PC-9 (cell line): ENCODE measurements at regions not wholly inside any gene's neighbourhood (a gene's known extent, or its start where the extent isn't known, plus 50 kb on each side); places are given as distances from the start of the nearest gene placed in this dataset.

Source experiments
- BruUV-seq: library from RNA; stranded (reverse); fragments of 400-500 nt; replicated peaks from 2 replicates; lab custom pipeline; 2021; lab: Mats Ljungman, UMichigan
- CTCF ChIA-PET: fragments of 300-600 bp; sonication (Branson Sonifier 250); formaldehyde crosslinking; loops from one replicate; lab custom pipeline; 2022; ENCODE audit warnings: antibody characterized with exemption; lab: Charles Lee
- POLR2A ChIA-PET: fragments of 300-600 bp; sonication (Branson Sonifier 250); formaldehyde crosslinking; loops from one replicate; lab custom pipeline; 2022; ENCODE audit warnings: antibody characterized with exemption; ENCODE audit not compliant: unreplicated experiment; lab: Charles Lee
- DNase-seq, 2 experiments: peaks; one replicate each; pipeline versions ENCODE4 v3.0.0 to v3.0.0-alpha.2; 2015 to 2022; ENCODE audit warnings: mixed read lengths in 1 of 2
- H2AFZ ChIP-seq: fragments of 200-600 bp; sonication (generic); 2 replicates; pipeline ENCODE4 v1.8.1; 2017; ENCODE audit warnings: antibody characterized with exemption
- H3F3A ChIP-seq: fragments of 200-600 bp; sonication (generic); 2 replicates; pipeline ENCODE4 v1.8.1; 2017; ENCODE audit warnings: antibody characterized with exemption, mild to moderate bottlenecking, low read depth; ENCODE audit not compliant: insufficient read depth
- H3K27ac ChIP-seq: fragments of 200-600 bp; sonication (generic); 2 replicates; pipeline ENCODE4 v1.6.1; 2016; ENCODE audit warnings: mixed run types
- H3K27me3 ChIP-seq: fragments of 200-600 bp; sonication (generic); 2 replicates; pipeline ENCODE4 v1.6.1; 2016; ENCODE audit warnings: low read depth, mixed run types; ENCODE audit not compliant: insufficient read depth
- H3K36me3 ChIP-seq: fragments of 200-600 bp; sonication (generic); 2 replicates; pipeline ENCODE4 v1.6.1; 2016; ENCODE audit warnings: low read depth, mixed run types
- H3K4me1 ChIP-seq: fragments of 200-600 bp; sonication (generic); replicated peaks from 2 replicates; pipeline ENCODE4 v1.6.1; 2016; ENCODE audit warnings: mixed run types; ENCODE audit not compliant: insufficient read depth
- H3K4me2 ChIP-seq: fragments of 200-600 bp; sonication (generic); 2 replicates; pipeline ENCODE4 v1.6.1; 2017; ENCODE audit warnings: mixed run types
- H3K4me3 ChIP-seq: fragments of 200-600 bp; sonication (generic); 2 replicates; pipeline ENCODE4 v1.6.1; 2016; ENCODE audit warnings: mixed run types
- H3K79me2 ChIP-seq: fragments of 200-600 bp; sonication (generic); 2 replicates; pipeline ENCODE4 v1.6.1; 2017; ENCODE audit warnings: low read depth, mixed run types
- H3K9me2 ChIP-seq: fragments of 200-600 bp; sonication (generic); 2 replicates; pipeline ENCODE4 v1.8.1; 2017; ENCODE audit warnings: mild to moderate bottlenecking; ENCODE audit not compliant: insufficient read depth
- H3K9me3 ChIP-seq: fragments of 200-600 bp; sonication (generic); 2 replicates; pipeline ENCODE4 v1.8.1; 2016; ENCODE audit warnings: low read depth; ENCODE audit not compliant: insufficient read depth
- H4K20me1 ChIP-seq: fragments of 200-600 bp; sonication (generic); 2 replicates; pipeline ENCODE4 v1.8.1; 2017; ENCODE audit not compliant: insufficient read depth
- CTCF ChIP-seq: fragments of 200-600 bp; sonication (generic); conservative IDR thresholded peaks from 2 replicates; pipeline ENCODE4 v1.6.1; 2017; ENCODE audit warnings: mixed run types, antibody characterized with exemption, mild to moderate bottlenecking, moderate library complexity
- EZH2 ChIP-seq: fragments of 200-600 bp; sonication (generic); IDR thresholded peaks from 2 replicates; pipeline ENCODE4 v1.8.0; 2017; ENCODE audit warnings: antibody characterized with exemption, low read depth
- intact Hi-C: fragments of 100-400 bp; cut with micrococcal nuclease; formaldehyde crosslinking; loops from one replicate; pipeline ENCODE4 v1.10.0; 2022; ENCODE audit not compliant: unreplicated experiment

GRCh38 chr21:27240839-27241238 lies 274.0 kb upstream of the ADAMTS5 start:
- H3K4me2 ChIP-seq, result no peak overlapping the region
- no peaks in the 10 kb centered on the region for H3K4me1 ChIP-seq
- no peak overlapping the region for H2AFZ ChIP-seq
- intact Hi-C loops, result no loop called here
- POLR2A ChIA-PET, result no interaction called here
- CTCF ChIA-PET, result no interaction called here
- no peaks in the 10 kb centered on the region for H3K36me3 ChIP-seq
- H3K27me3 ChIP-seq, result no peaks in the 10 kb centered on the region
- no peak for DNase-seq
- no peaks in the 10 kb centered on the region for H3K79me2 ChIP-seq
- TF ChIP-seq CTCF, result no peak
- no peak for TF ChIP-seq EZH2
- no peak overlapping the region for H3K4me3 ChIP-seq
- H3F3A ChIP-seq, result no peaks in the 10 kb centered on the region
- no peak overlapping the region for H3K27ac ChIP-seq
- no TSS peak for BruUV-seq
- no peaks in the 10 kb centered on the region for H3K9me3 ChIP-seq
- H3K9me2 ChIP-seq, result no peaks in the 10 kb centered on the region
- no peaks in the 10 kb centered on the region for H4K20me1 ChIP-seq

- CTCF ChIA-PET, result no interaction called here
- H3K9me2 ChIP-seq, result no peaks in the 10 kb centered on the region
- no peak for DNase-seq
Measured at GRCh38 chr21:27233514-27234115, 266.7 kb upstream of the ADAMTS5 start.

GRCh38 chr21:27225940-27226339 lies 259.1 kb upstream of the ADAMTS5 start:
- H3K9me2 ChIP-seq, result no peaks in the 10 kb centered on the region
- no peaks in the 10 kb centered on the region for H3K79me2 ChIP-seq

More at GRCh38 chr21:27233514-27234115, 266.7 kb upstream of the ADAMTS5 start:
- Histone ChIP-seq H3K4me1 (no peaks in the 10 kb centered on the region), H3K79me2 (no peaks in the 10 kb centered on the region), H2AFZ (no peak overlapping the region), H3K4me2 (no peak overlapping the region), H3K27me3 (no peaks in the 10 kb centered on the region), H3K36me3 (no peaks in the 10 kb centered on the region), H3K9me3 (no peaks in the 10 kb centered on the region), H4K20me1 (no peaks in the 10 kb centered on the region), H3K4me3 (no peak overlapping the region), H3F3A (no peaks in the 10 kb centered on the region), H3K27ac (no peak overlapping the region)
- intact Hi-C loops, result no loop called here
- no peak for TF ChIP-seq CTCF
- no peak for TF ChIP-seq EZH2
- no TSS peak for BruUV-seq
- POLR2A ChIA-PET, result interaction anchor here (0.6 kb wide), 1 partner anchor 981 kb away, joined by 23 read pairs; no protein-coding TSS in a partner anchor

More at GRCh38 chr21:27225940-27226339, 259.1 kb upstream of the ADAMTS5 start:
- Histone ChIP-seq H3K27ac (no peak overlapping the region), H3K36me3 (no peaks in the 10 kb centered on the region), H3K9me3 (no peaks in the 10 kb centered on the region), H3K4me3 (no peak overlapping the region), H4K20me1 (no peaks in the 10 kb centered on the region), H3K27me3 (no peaks in the 10 kb centered on the region), H3K4me1 (no peaks in the 10 kb centered on the region), H3K4me2 (no peak overlapping the region), H2AFZ (no peak overlapping the region), H3F3A (no peaks in the 10 kb centered on the region)
- TF ChIP-seq EZH2, result no peak
- TF ChIP-seq CTCF, result no peak
- intact Hi-C loops, result no loop called here
- BruUV-seq, result no TSS peak
- DNase-seq, result no peak
- POLR2A ChIA-PET, result no interaction called here
- CTCF ChIA-PET, result no interaction called here
